Breast epithelium (tissue), 3 donors: ENCODE measurements at regions not wholly inside any gene's neighbourhood (a gene's known extent, or its start where the extent isn't known, plus 50 kb on each side); places are given as distances from the start of the nearest gene placed in this dataset.

Experiments used
- POLR2A ChIP-seq: fragments of 450-650 bp; IDR thresholded peaks from one replicate; pipeline ENCODE4 v1.6.1; 2016; ENCODE audit warnings: antibody characterized with exemption, mild to moderate bottlenecking, moderate library complexity
- TF ChIP-seq, protein P1 (sequence below), 3 donors: fragments of 450-650 bp; IDR thresholded peaks; one replicate each; pipeline ENCODE4 v1.5.1; 2016 to 2017; ENCODE audit warnings: antibody characterized with exemption in 3 of 3, mild to moderate bottlenecking in 3 of 3, moderate library complexity in 3 of 3

DNA sequence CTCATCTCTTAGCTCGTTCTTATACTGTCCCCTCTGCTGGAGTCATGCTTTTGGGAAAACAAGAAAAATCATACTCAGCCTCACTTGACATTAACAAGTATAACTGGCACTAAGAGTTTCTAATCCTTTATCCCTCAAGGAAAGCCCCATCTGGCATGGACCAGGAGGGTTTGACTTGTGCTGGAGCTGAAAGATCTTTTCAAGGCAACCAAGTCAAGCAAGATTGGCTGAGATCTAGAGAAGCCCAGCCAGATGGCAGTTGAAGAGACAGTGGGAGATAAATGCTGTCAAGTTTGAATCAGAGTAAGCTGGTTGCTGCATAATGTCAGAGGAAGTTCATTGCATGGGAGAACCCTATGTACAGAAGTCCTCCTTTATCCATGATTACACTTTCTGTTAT is 336.5 kb upstream of the LRP1B start:
- TF ChIP-seq, protein P1, sequence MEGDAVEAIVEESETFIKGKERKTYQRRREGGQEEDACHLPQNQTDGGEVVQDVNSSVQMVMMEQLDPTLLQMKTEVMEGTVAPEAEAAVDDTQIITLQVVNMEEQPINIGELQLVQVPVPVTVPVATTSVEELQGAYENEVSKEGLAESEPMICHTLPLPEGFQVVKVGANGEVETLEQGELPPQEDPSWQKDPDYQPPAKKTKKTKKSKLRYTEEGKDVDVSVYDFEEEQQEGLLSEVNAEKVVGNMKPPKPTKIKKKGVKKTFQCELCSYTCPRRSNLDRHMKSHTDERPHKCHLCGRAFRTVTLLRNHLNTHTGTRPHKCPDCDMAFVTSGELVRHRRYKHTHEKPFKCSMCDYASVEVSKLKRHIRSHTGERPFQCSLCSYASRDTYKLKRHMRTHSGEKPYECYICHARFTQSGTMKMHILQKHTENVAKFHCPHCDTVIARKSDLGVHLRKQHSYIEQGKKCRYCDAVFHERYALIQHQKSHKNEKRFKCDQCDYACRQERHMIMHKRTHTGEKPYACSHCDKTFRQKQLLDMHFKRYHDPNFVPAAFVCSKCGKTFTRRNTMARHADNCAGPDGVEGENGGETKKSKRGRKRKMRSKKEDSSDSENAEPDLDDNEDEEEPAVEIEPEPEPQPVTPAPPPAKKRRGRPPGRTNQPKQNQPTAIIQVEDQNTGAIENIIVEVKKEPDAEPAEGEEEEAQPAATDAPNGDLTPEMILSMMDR (IDR thresholded peaks at IDR 0.05) = no peak
- no peak for TF ChIP-seq POLR2A
